Gastrocnemius medialis (tissue), 4 donors: ENCODE measurements at regions not wholly inside any gene's neighbourhood (a gene's known extent, or its start where the extent isn't known, plus 50 kb on each side); places are given as distances from the start of the nearest gene placed in this dataset.
A peak's percentile ranks its signal among the peaks of the same experiment; 100 is the strongest.

Experiments used
- ATAC-seq, 2 donors: fragments of 150-250 bp; one replicate each; pipeline ENCODE4 v1.9.1; 2016
- DNase-seq, 2 donors: peaks; one replicate each; pipeline ENCODE4 v3.0.0-alpha.2; 2019
- H3K27ac ChIP-seq, 4 donors: fragments of 200-600 bp; sonication (generic); 1 replicate in 1 of 4; 2 replicates in 3 of 4; pipeline ENCODE4 v1.5.1; 2016 to 2018; ENCODE audit warnings: mild to moderate bottlenecking in 2 of 4, moderate library complexity in 1 of 4
- H3K27me3 ChIP-seq, 3 donors: fragments of 200-600 bp; sonication (generic) in 2 of 3; 1 replicate in 1 of 3; 2 replicates in 2 of 3; pipeline versions ENCODE4 v1.5.1 to v1.6.0; 2016 to 2019; ENCODE audit warnings: mild to moderate bottlenecking in 1 of 3, moderate library complexity in 1 of 3
- H3K36me3 ChIP-seq, 2 donors: fragments of 200-600 bp; sonication (generic) in 1 of 2; one replicate each; pipeline ENCODE4 v1.5.1; 2017 to 2018
- H3K4me1 ChIP-seq, 2 donors: fragments of 200-600 bp; sonication (generic) in 1 of 2; one replicate each; pipeline ENCODE4 v1.5.1; 2016 to 2017; ENCODE audit warnings: mild to moderate bottlenecking in 2 of 2
- H3K4me3 ChIP-seq, 4 donors: fragments of 200-600 bp; sonication (generic) in 3 of 4; 1 replicate in 1 of 4; 2 replicates in 3 of 4; pipeline ENCODE4 v1.5.1; 2016 to 2019; ENCODE audit warnings: mild to moderate bottlenecking in 2 of 4
- H3K9me3 ChIP-seq, 3 donors: fragments of 200-600 bp; sonication (generic) in 2 of 3; 1 replicate in 1 of 3; 2 replicates in 2 of 3; pipeline ENCODE4 v1.5.1; 2016 to 2019
- CTCF ChIP-seq, 5 experiments: fragments of 450-650 bp in 3 of 5; fragments of 200-600 bp in 2 of 5; sonication (generic) in 2 of 5; IDR thresholded peaks in 4 of 5; conservative IDR thresholded peaks in 1 of 5; 1 replicate in 4 of 5; 2 replicates in 1 of 5; pipeline ENCODE4 v1.5.1; 2016 to 2019; ENCODE audit warnings: antibody characterized with exemption in 5 of 5, mild to moderate bottlenecking in 3 of 5, moderate library complexity in 3 of 5
- POLR2A ChIP-seq, 2 donors: fragments of 450-650 bp; IDR thresholded peaks; one replicate each; pipeline ENCODE4 v1.6.1; 2017; ENCODE audit warnings: antibody characterized with exemption in 2 of 2, mild to moderate bottlenecking in 2 of 2, moderate library complexity in 2 of 2
- in situ Hi-C, 4 donors: fragments of 200-750 bp; cut with MboI; loops; one replicate each; pipeline versions ENCODE4 v1.15.0 to v1.8.0; 2017; ENCODE audit warnings: low sequenced_read_pairs in 4 of 4
- intact Hi-C: fragments of 100-400 bp; cut with DNase I; formaldehyde crosslinking; loops from one replicate; pipeline ENCODE4 v1.15.1; 2023; ENCODE audit warnings: low total_unique reads

DNA sequence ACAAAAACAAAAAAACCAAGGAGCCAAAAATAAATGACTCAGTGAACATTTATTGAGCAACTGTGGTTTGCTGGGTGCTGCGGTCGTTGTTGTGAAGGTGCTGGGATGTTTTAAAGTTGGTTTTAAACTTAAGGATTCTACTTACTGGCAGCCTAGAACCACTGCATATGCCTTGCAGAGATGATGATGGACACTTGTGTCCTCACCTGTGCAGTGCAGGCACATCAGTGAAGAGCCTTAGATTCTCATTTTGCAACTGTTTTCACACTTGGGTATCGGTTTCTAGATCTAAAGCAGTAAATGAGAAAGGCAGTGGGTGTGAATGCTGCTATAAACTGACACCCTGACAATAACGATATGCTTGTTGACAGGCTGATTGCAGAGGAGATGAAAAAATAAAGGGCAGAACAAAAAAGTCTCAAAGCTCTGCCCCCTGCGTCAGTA lies 68.8 kb downstream of the UTRN start:
- peaks cover 37 to 39% of the 10 kb centered on the region in 2 donors for H3K4me1 ChIP-seq
- intact Hi-C loops = no loop called here

GRCh38 chr6:144359783-144360182 lies 74.6 kb downstream of the UTRN start:
- no peak for TF ChIP-seq POLR2A (IDR thresholded peaks at IDR 0.05)
- no peak for TF ChIP-seq CTCF (IDR thresholded peaks at IDR 0.05 in 4 of 5, conservative IDR thresholded peaks at IDR 0.05 in 1 of 5)
- H3K27ac ChIP-seq = no peak overlapping the region
- ATAC-seq = no peak
- DNase-seq = no peak
- intact Hi-C loops (no loop called here), in situ Hi-C loops (no loop called here)
- H3K9me3 ChIP-seq = no peaks in the 10 kb centered on the region
- no peaks in the 10 kb centered on the region for H3K27me3 ChIP-seq
- peaks cover 13 to 43% of the 10 kb centered on the region in 2 donors for H3K4me1 ChIP-seq
- no peak overlapping the region for H3K4me3 ChIP-seq
- no peaks in the 10 kb centered on the region for H3K36me3 ChIP-seq

More for the DNA sequence above, 68.8 kb downstream of the UTRN start:
- Histone ChIP-seq H3K4me3 (no peak overlapping the region), H3K36me3 (no peaks in the 10 kb centered on the region), H3K27ac (no peak overlapping the region), H3K27me3 (no peaks in the 10 kb centered on the region), H3K9me3 (no peaks in the 10 kb centered on the region)
- DNase-seq (no peak), ATAC-seq (no peak)
- TF ChIP-seq CTCF (IDR thresholded peaks at IDR 0.05 in 4 of 5, conservative IDR thresholded peaks at IDR 0.05 in 1 of 5) = no peak
- no peak for TF ChIP-seq POLR2A (IDR thresholded peaks at IDR 0.05)
- in situ Hi-C loops = no loop called here

GRCh38 chr6:144360401-144360800 lies 75.3 kb downstream of the UTRN start:
- ATAC-seq = no peak
- Histone ChIP-seq H3K4me1 (peaks cover 16 to 50% of the 10 kb centered on the region in 2 donors), H3K27me3 (no peaks in the 10 kb centered on the region), H3K27ac (peak overlapping the region in 2 of 4 donors; percentile 56 to 66), H3K36me3 (no peaks in the 10 kb centered on the region), H3K4me3 (no peak overlapping the region), H3K9me3 (no peaks in the 10 kb centered on the region)
- intact Hi-C loops = no loop called here
- no peak for DNase-seq
- in situ Hi-C loops = no loop called here
- TF ChIP-seq CTCF (IDR thresholded peaks at IDR 0.05 in 4 of 5, conservative IDR thresholded peaks at IDR 0.05 in 1 of 5) (no peak), POLR2A (IDR thresholded peaks at IDR 0.05) (no peak)

DNA sequence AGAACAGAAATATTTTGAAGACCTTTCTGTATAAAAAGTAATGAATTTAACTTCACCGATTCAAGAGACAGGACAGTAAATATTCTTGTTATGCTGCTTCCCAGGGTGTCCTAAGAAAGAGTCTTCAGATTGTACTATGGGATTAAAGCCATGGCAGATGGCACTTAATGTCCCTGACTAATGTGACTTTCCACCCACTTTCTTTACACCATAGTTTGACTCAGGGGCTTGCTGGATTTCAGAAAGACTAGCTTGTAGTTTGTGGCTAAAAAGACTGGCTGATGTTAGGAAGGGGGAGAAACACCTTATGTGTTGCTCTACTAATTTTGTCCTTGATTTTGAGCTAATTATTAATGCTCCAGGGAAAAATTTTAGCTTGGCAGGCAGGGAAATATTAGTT lies 75.9 kb downstream of the UTRN start:
- no peak overlapping the region for H3K4me3 ChIP-seq
- H3K27me3 ChIP-seq = no peaks in the 10 kb centered on the region
- DNase-seq = no peak
- in situ Hi-C loops (no loop called here), intact Hi-C loops (no loop called here)
- no peak for ATAC-seq
- H3K9me3 ChIP-seq = no peaks in the 10 kb centered on the region
- TF ChIP-seq POLR2A (IDR thresholded peaks at IDR 0.05) = no peak
- no peak for TF ChIP-seq CTCF (IDR thresholded peaks at IDR 0.05 in 4 of 5, conservative IDR thresholded peaks at IDR 0.05 in 1 of 5)
- H3K27ac ChIP-seq = peak overlapping the region in 3 of 4 donors; percentile 53 to 66 (median 56)
- no peaks in the 10 kb centered on the region for H3K36me3 ChIP-seq
- H3K4me1 ChIP-seq = peaks cover 16 to 50% of the 10 kb centered on the region in 2 donors
